Ovary (tissue), 7 donors: ENCODE measurements at regions not wholly inside any gene's neighbourhood (a gene's known extent, or its start where the extent isn't known, plus 50 kb on each side); places are given as distances from the start of the nearest gene placed in this dataset.
"Not testable (repeated sequence)": the region's sequence is repeated elsewhere in the genome, so short reads cannot be mapped to it uniquely, and the experiment has no call there.

Experiments
- DNase-seq, 5 donors: peaks; one replicate each; pipeline ENCODE4 v3.0.0-alpha.2; 2019 to 2020
- H3K27ac ChIP-seq, 2 donors: fragments of 200-600 bp; one replicate each; pipeline versions ENCODE4 v1.5.1 to v1.8.0; 2019 to 2022
- H3K27me3 ChIP-seq: fragments of 200-600 bp; one replicate; pipeline ENCODE4 v1.8.0; 2022
- H3K36me3 ChIP-seq: fragments of 200-600 bp; sonication (generic); one replicate; pipeline ENCODE4 v1.5.1; 2019
- H3K4me1 ChIP-seq: one replicate; pipeline ENCODE4 v1.8.1; 2013; ENCODE audit warnings: mild to moderate bottlenecking, moderate library complexity; ENCODE audit not compliant: insufficient read depth
- H3K4me3 ChIP-seq: fragments of 200-600 bp; sonication (generic); one replicate; pipeline ENCODE4 v1.5.1; 2017
- H3K9me3 ChIP-seq, 2 donors: fragments of 200-600 bp in 1 of 2; sonication (generic) in 1 of 2; one replicate each; pipeline versions ENCODE4 v1.5.1 to v1.8.1; 2013 to 2019; ENCODE audit warnings: mild to moderate bottlenecking in 1 of 2, moderate library complexity in 1 of 2
- CTCF ChIP-seq, 3 donors: fragments of 450-650 bp in 2 of 3; fragments of 200-600 bp in 1 of 3; IDR thresholded peaks; one replicate each; pipeline versions ENCODE4 v1.5.1 to v1.8.0; 2016 to 2022; ENCODE audit warnings: antibody characterized with exemption in 3 of 3, mild to moderate bottlenecking in 1 of 3
- EP300 ChIP-seq: sonication (generic); formaldehyde crosslinking; IDR thresholded peaks from one replicate; pipeline ENCODE4 v1.6.1; 2017; ENCODE audit warnings: antibody characterized with exemption
- POLR2A ChIP-seq: fragments of 450-650 bp; IDR thresholded peaks from one replicate; pipeline ENCODE4 v1.6.1; 2017; ENCODE audit warnings: antibody characterized with exemption, mild to moderate bottlenecking, moderate library complexity
- WGBS, 3 donors: extraction: QIAGEN DNeasy Blood & Tissue Kit in 1 of 3; methylation state at CpG; one replicate each; pipeline versions ENCODE4 v1.1.5 to v1.1.7; 2013 to 2017; 5-methylcytosine and 5-hydroxymethylcytosine counted together
- intact Hi-C, 4 donors: fragments of 100-400 bp; cut with DNase I; formaldehyde crosslinking; loops; one replicate each; pipeline versions ENCODE4 v1.11.0 to v1.15.1; 2022 to 2023
- donor health status: DM: no; HTN: no; CAD: no; lungs with moderate emphysema.
- donor health status: DM: no; HTN: no; CAD: no.
- donor health status: Bipolar disorder and iron deficiency.
- donor health status: DM: no; HTN: no; CAD: no.
- donor health status: DM: yes; HTN: yes; CAD: no.

DNA sequence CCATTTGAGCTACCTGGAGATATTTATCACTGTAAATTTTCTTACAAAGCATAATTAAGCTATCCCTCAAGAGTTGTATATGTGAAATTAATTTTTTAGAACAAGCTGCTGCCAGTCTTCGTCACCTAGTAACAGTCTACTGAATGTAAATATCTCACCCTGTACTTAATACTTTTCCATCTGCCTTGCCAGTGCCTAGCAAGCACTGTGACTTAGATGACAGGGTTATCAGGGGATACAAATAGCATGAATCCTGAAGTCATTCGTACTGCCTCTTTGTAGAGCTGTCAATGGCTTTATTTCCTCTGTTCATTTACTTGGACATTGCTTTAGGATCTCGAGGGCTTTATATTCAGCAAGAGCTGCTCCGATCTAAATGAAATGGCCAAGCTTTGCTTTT lies 763.6 kb downstream of the ADCYAP1 start:
- no peaks in the 10 kb centered on the region for H3K27me3 ChIP-seq
- TF ChIP-seq EP300 (no peak), CTCF (IDR thresholded peaks at IDR 0.05) (no peak), POLR2A (no peak)
- intact Hi-C loops: no loop called here
- H3K9me3 ChIP-seq: no peaks in the 10 kb centered on the region
- H3K36me3 ChIP-seq: no peaks in the 10 kb centered on the region
- no peak for DNase-seq
- no peaks in the 10 kb centered on the region for H3K4me1 ChIP-seq
- H3K27ac ChIP-seq: no peak overlapping the region
- 52 to 62% (median 57%) methylated on average over 4 of the region's 4 CpGs for WGBS, 3 donors
- no peak overlapping the region for H3K4me3 ChIP-seq

- H3K27ac ChIP-seq, H3K36me3 ChIP-seq, intact Hi-C loops, H3K9me3 ChIP-seq, H3K4me3 ChIP-seq, DNase-seq, H3K4me1 ChIP-seq, H3K27me3 ChIP-seq: not testable (repeated sequence)
- 82 to 89% (median 86%) methylated on average over 2 of the region's 2 CpGs for WGBS, 3 donors
These were observed 767.0 kb downstream of the ADCYAP1 start for GRCh38 chr18:1671710-1672109.

GRCh38 chr18:1676387-1676786 lies 771.7 kb downstream of the ADCYAP1 start:
- no peak overlapping the region for H3K27ac ChIP-seq
- no peak for DNase-seq
- H3K4me3 ChIP-seq: no peak overlapping the region
- WGBS, 3 donors: 77 to 79% (median 78%) methylated on average over 3 of the region's 3 CpGs
- no peak for TF ChIP-seq EP300
- TF ChIP-seq CTCF (IDR thresholded peaks at IDR 0.05): no peak
- no peak for TF ChIP-seq POLR2A
- intact Hi-C loops: no loop called here
- H3K9me3 ChIP-seq: no peaks in the 10 kb centered on the region
- H3K27me3 ChIP-seq: no peaks in the 10 kb centered on the region
- H3K36me3 ChIP-seq: no peaks in the 10 kb centered on the region
- no peaks in the 10 kb centered on the region for H3K4me1 ChIP-seq

DNA sequence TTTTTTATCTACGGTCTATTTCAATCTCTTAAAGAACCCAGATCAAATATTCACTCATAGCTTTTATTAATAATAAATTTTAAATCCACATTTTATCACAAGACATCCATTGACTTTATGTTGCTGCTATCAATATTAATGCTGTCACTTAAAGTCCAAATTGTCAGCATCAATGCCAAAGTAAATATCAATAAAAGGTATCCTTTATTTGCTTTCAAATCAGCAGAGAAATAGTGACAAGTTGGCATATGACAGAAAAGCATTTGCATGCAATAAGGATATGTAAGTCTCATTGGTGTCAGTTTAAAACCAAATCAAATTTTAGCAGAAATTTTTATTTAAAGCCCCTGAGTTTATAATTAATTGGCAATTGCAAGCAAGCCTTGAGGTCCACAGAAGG lies 775.4 kb downstream of the ADCYAP1 start:
- 81 to 83% (median 82%) methylated on average over 1 of the region's 1 CpG for WGBS, 3 donors
- DNase-seq: no peak
- no peak overlapping the region for H3K27ac ChIP-seq
- H3K4me1 ChIP-seq: no peaks in the 10 kb centered on the region
- H3K27me3 ChIP-seq: no peaks in the 10 kb centered on the region
- H3K4me3 ChIP-seq: no peak overlapping the region
- intact Hi-C loops: no loop called here
- H3K9me3 ChIP-seq: no peaks in the 10 kb centered on the region
- H3K36me3 ChIP-seq: no peaks in the 10 kb centered on the region
- TF ChIP-seq POLR2A: no peak

DNA sequence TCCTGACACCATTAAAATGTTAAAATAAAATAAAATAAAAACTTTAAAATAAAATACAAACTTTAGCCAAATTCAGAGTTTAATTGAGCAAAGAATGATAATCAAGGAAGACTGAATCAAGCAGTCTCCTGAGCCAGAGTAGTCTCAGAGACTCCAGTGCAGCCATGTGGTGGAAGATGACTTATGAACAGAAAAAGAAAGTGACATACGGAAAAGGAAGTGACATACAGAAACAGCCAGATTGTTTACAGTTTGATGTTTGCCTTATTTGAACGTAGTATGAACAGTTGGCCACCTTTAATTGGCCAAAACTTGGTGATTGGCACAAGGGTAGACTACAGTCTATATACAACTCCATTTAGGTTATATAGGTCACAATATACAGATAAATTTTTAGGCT lies 787.2 kb downstream of the ADCYAP1 start:
- intact Hi-C loops: no loop called here
- Histone ChIP-seq H3K27me3 (no peaks in the 10 kb centered on the region), H3K4me3 (no peak overlapping the region), H3K9me3 (no peaks in the 10 kb centered on the region), H3K36me3 (no peaks in the 10 kb centered on the region), H3K27ac (no peak overlapping the region), H3K4me1 (no peaks in the 10 kb centered on the region)
- no peak for TF ChIP-seq CTCF (IDR thresholded peaks at IDR 0.05)
- TF ChIP-seq EP300: no peak
- DNase-seq: no peak
- 71 to 88% (median 77%) methylated on average over 2 of the region's 2 CpGs for WGBS, 3 donors

- Histone ChIP-seq H3K4me3 (no peak overlapping the region), H3K27me3 (no peaks in the 10 kb centered on the region), H3K4me1 (no peaks in the 10 kb centered on the region), H3K27ac (no peak overlapping the region), H3K36me3 (no peaks in the 10 kb centered on the region), H3K9me3 (no peaks in the 10 kb centered on the region)
- no peak for DNase-seq
- intact Hi-C loops: no loop called here
- TF ChIP-seq EP300: no peak
- no peak for TF ChIP-seq CTCF (IDR thresholded peaks at IDR 0.05)
- no peak for TF ChIP-seq POLR2A
- 63 to 79% (median 66%) methylated on average over 2 of the region's 2 CpGs for WGBS, 3 donors
These were observed 803.3 kb downstream of the ADCYAP1 start for GRCh38 chr18:1708006-1708405.
